IMR-90 (cell line): ENCODE measurements at regions not wholly inside any gene's neighbourhood (a gene's known extent, or its start where the extent isn't known, plus 50 kb on each side); places are given as distances from the start of the nearest gene placed in this dataset.

Experiments used
- ATAC-seq: fragments of 200-7000 bp; cut with Tn5 transposase; 2 replicates; pipeline ENCODE4 v1.9.1; 2020; ENCODE audit warnings: low read depth, mild to moderate bottlenecking, moderate library complexity
- BruUV-seq: library from RNA; stranded (reverse); fragments of 400-500 nt; replicated peaks from 2 replicates; lab custom pipeline; 2021; lab: Mats Ljungman, UMichigan
- CTCF ChIA-PET: fragments of 300-600 bp; formaldehyde crosslinking; extraction: SDS; loops from one replicate; lab custom pipeline; 2021; ENCODE audit warnings: antibody characterized with exemption; lab: Yijun Ruan, JAX
- POLR2A ChIA-PET: fragments of 300-600 bp; sonication (Branson Sonifier 250); formaldehyde crosslinking; loops from one replicate; lab custom pipeline; 2022; ENCODE audit warnings: antibody characterized with exemption; ENCODE audit not compliant: unreplicated experiment; lab: Charles Lee
- DNase-seq: peaks from one replicate; pipeline ENCODE4 v3.0.0; 2013
- H2AFZ ChIP-seq: replicated peaks from 2 replicates; pipeline ENCODE3; 2013; ENCODE audit warnings: low read length, mild to moderate bottlenecking; ENCODE audit not compliant: poor library complexity
- H2AK5ac ChIP-seq: 2 replicates; pipeline ENCODE4 v1.6.1; 2013; ENCODE audit warnings: low read depth, low read length, inconsistent platforms
- H2AK9ac ChIP-seq: replicated peaks from 2 replicates; pipeline ENCODE3; 2013; ENCODE audit warnings: mild to moderate bottlenecking, low read depth, low read length, moderate library complexity; ENCODE audit not compliant: poor library complexity
- H2BK120ac ChIP-seq: 2 replicates; pipeline ENCODE4 v1.6.1; 2013; ENCODE audit warnings: low read depth, low read length, inconsistent platforms
- H2BK15ac ChIP-seq: 3 replicates; pipeline ENCODE4 v1.6.1; 2013; ENCODE audit warnings: low read depth, low read length, inconsistent platforms
- H2BK20ac ChIP-seq: 2 replicates; pipeline ENCODE4 v1.6.1; 2013; ENCODE audit warnings: low read depth, mild to moderate bottlenecking, inconsistent platforms, low read length, moderate library complexity
- H2BK5ac ChIP-seq: 2 replicates; pipeline ENCODE4 v1.6.1; 2013; ENCODE audit warnings: mild to moderate bottlenecking, low read depth, low read length, inconsistent platforms; ENCODE audit not compliant: poor library complexity, severe bottlenecking
- H3K14ac ChIP-seq: replicated peaks from 2 replicates; pipeline ENCODE4 v1.6.1; 2013; ENCODE audit warnings: low read depth, low read length, inconsistent platforms
- H3K18ac ChIP-seq: 2 replicates; pipeline ENCODE4 v1.6.1; 2013; ENCODE audit warnings: low read depth, low read length, control low read depth
- H3K23ac ChIP-seq: 2 replicates; pipeline ENCODE4 v1.6.1; 2013; ENCODE audit warnings: low read depth, low read length, inconsistent platforms
- H3K27ac ChIP-seq: 2 replicates; pipeline ENCODE4 v1.5.1; 2013; ENCODE audit warnings: mild to moderate bottlenecking, control low read depth, low read length; ENCODE audit not compliant: insufficient read depth
- H3K27me3 ChIP-seq: 2 replicates; pipeline ENCODE4 v1.6.1; 2013; ENCODE audit warnings: low read length; ENCODE audit not compliant: control insufficient read depth, insufficient read depth
- H3K36me3 ChIP-seq: 2 replicates; pipeline ENCODE4 v1.6.1; 2013; ENCODE audit warnings: low read length, mixed read lengths; ENCODE audit not compliant: control insufficient read depth, insufficient read depth
- H3K4ac ChIP-seq: 2 replicates; pipeline ENCODE4 v1.6.1; 2013; ENCODE audit warnings: low read depth, low read length, inconsistent platforms
- H3K4me1 ChIP-seq: 2 replicates; pipeline ENCODE4 v1.6.1; 2013; ENCODE audit warnings: low read length, mixed read lengths; ENCODE audit not compliant: control insufficient read depth, insufficient read depth
- H3K4me2 ChIP-seq: 2 replicates; pipeline ENCODE4 v1.6.1; 2013; ENCODE audit warnings: low read depth, mild to moderate bottlenecking, control low read depth, low read length, moderate library complexity
- H3K4me3 ChIP-seq: 2 replicates; pipeline ENCODE4 v1.5.1; 2013; ENCODE audit warnings: low read depth, mild to moderate bottlenecking, control low read depth, low read length, moderate library complexity; ENCODE audit not compliant: insufficient read depth
- H3K56ac ChIP-seq: 2 replicates; pipeline ENCODE4 v1.6.1; 2013; ENCODE audit warnings: low read length, inconsistent platforms; ENCODE audit not compliant: insufficient read depth; ENCODE audit errors: extremely low read depth
- H3K79me1 ChIP-seq, 2 experiments: 2 replicates each; pipeline ENCODE4 v1.6.1; 2013; ENCODE audit warnings: low read length in 2 of 2, inconsistent platforms in 1 of 2, low read depth in 1 of 2
- H3K9ac ChIP-seq: 2 replicates; pipeline ENCODE4 v1.6.1; 2013; ENCODE audit warnings: low read depth, low read length, control low read depth
- H3K9me1 ChIP-seq: 2 replicates; pipeline ENCODE4 v1.6.1; 2013; ENCODE audit warnings: low read length, inconsistent platforms; ENCODE audit not compliant: insufficient read depth
- H3K9me3 ChIP-seq: 2 replicates; pipeline ENCODE4 v1.6.1; 2013; ENCODE audit warnings: low read length; ENCODE audit not compliant: control insufficient read depth, insufficient read depth
- H4K20me1 ChIP-seq: 2 replicates; pipeline ENCODE4 v1.6.1; 2013; ENCODE audit warnings: low read length, inconsistent platforms; ENCODE audit not compliant: insufficient read depth
- H4K5ac ChIP-seq: 2 replicates; pipeline ENCODE4 v1.6.1; 2013; ENCODE audit warnings: mild to moderate bottlenecking, low read depth, low read length, control low read depth
- H4K8ac ChIP-seq, 2 experiments: 2 replicates each; pipeline ENCODE4 v1.6.1; 2013; ENCODE audit warnings: low read depth in 2 of 2, low read length in 2 of 2, control low read depth in 1 of 2, inconsistent platforms in 1 of 2
- H4K91ac ChIP-seq: 2 replicates; pipeline ENCODE4 v1.6.1; 2013; ENCODE audit warnings: low read depth, low read length, inconsistent platforms; ENCODE audit not compliant: insufficient read depth
- CEBPB ChIP-seq: IDR thresholded peaks from 2 replicates; pipeline ENCODE4 v1.6.1; 2012; ENCODE audit warnings: low read depth, low read length, improper control_type of control experiment
- CHD1 ChIP-seq: IDR thresholded peaks from 2 replicates; pipeline ENCODE4 v1.6.1; 2012; ENCODE audit warnings: low read depth, low read length, improper control_type of control experiment
- CTCF ChIP-seq: conservative IDR thresholded peaks from 2 replicates; pipeline ENCODE4 v1.5.1; 2012; ENCODE audit warnings: mild to moderate bottlenecking, low read depth, low read length, improper control_type of control experiment
- ELK1 ChIP-seq: fragments of 150-350 bp; IDR thresholded peaks from 2 replicates; pipeline ENCODE4 v1.6.1; 2016; ENCODE audit warnings: low read depth, mild to moderate bottlenecking, low read length, moderate library complexity, borderline replicate concordance
- FOS ChIP-seq: fragments of 150-350 bp; IDR thresholded peaks from 2 replicates; pipeline ENCODE4 v1.6.1; 2016; ENCODE audit warnings: low read depth, low read length
- MAFK ChIP-seq: IDR thresholded peaks from 2 replicates; pipeline ENCODE4 v1.6.1; 2012; ENCODE audit warnings: low read depth, low read length, improper control_type of control experiment
- MAZ ChIP-seq: IDR thresholded peaks from 2 replicates; pipeline ENCODE4 v1.6.1; 2012; ENCODE audit warnings: low read depth, mild to moderate bottlenecking, low read length, improper control_type of control experiment, moderate library complexity, borderline replicate concordance
- MXI1 ChIP-seq: IDR thresholded peaks from 2 replicates; pipeline ENCODE4 v1.6.1; 2012; ENCODE audit warnings: low read depth, mild to moderate bottlenecking, low read length, moderate library complexity, borderline replicate concordance
- NFE2L2 ChIP-seq: fragments of 150-350 bp; IDR thresholded peaks from 2 replicates; pipeline ENCODE4 v1.6.1; 2016; ENCODE audit warnings: low read depth, mild to moderate bottlenecking, low read length
- RAD21 ChIP-seq: IDR thresholded peaks from 2 replicates; pipeline ENCODE4 v1.6.1; 2012; ENCODE audit warnings: low read length, improper control_type of control experiment
- RCOR1 ChIP-seq: IDR thresholded peaks from 2 replicates; pipeline ENCODE4 v1.6.1; 2012; ENCODE audit warnings: mild to moderate bottlenecking, low read length, improper control_type of control experiment; ENCODE audit not compliant: insufficient replicate concordance
- RFX5 ChIP-seq: IDR thresholded peaks from 2 replicates; pipeline ENCODE4 v1.8.0; 2012; ENCODE audit warnings: low read depth, mild to moderate bottlenecking, low read length, moderate library complexity
- SMC3 ChIP-seq: fragments of 150-350 bp; IDR thresholded peaks from 2 replicates; pipeline ENCODE4 v1.6.1; 2016; ENCODE audit warnings: low read depth, mild to moderate bottlenecking, antibody characterized with exemption, low read length, moderate library complexity
- WGBS, 2 experiments: methylation state at CpG; one replicate each; pipeline versions ENCODE4 v1.1.5 to v1.1.7; 2013; ENCODE audit warnings: missing lambda C conversion rate in 2 of 2; ENCODE audit not compliant: insufficient read length in 1 of 2; ENCODE audit errors: extremely low coverage in 2 of 2; 5-methylcytosine and 5-hydroxymethylcytosine counted together
- dilution Hi-C: fragments of 300-500 bp; cut with HindIII; formaldehyde crosslinking; loops from one replicate; pipeline ENCODE4 v1.14.3; 2018; ENCODE audit warnings: low sequenced_read_pairs; ENCODE audit not compliant: unreplicated experiment
- in situ Hi-C: fragments of 300-500 bp; cut with MboI; formaldehyde crosslinking; loops from 3 replicates; pipeline ENCODE4 v1.14.3; 2019; ENCODE audit warnings: low sequenced_read_pairs, inconsistent platforms, mixed read lengths
- intact Hi-C: fragments of 100-400 bp; cut with micrococcal nuclease; formaldehyde crosslinking; loops from 2 replicates; pipeline ENCODE4 v1.10.0; 2022

GRCh38 chr10:29150010-29150409 is 138.9 kb upstream of the LYZL1 start:
- DNase-seq (no peak), ATAC-seq (no peak)
- Histone ChIP-seq H2BK120ac (no peak overlapping the region), H3K79me1 (no peaks in the 10 kb centered on the region), H3K27me3 (peaks cover 3% of the 10 kb centered on the region; the same call in 1 of the 2 replicates), H3K4me1 (no peaks in the 10 kb centered on the region), H2BK15ac (no peak overlapping the region), H3K9me3 (no peaks in the 10 kb centered on the region), H3K9me1 (no peaks in the 10 kb centered on the region), H4K8ac (no peak overlapping the region), H3K36me3 (no peaks in the 10 kb centered on the region), H2AK9ac (no peak overlapping the region), H3K14ac (no peak overlapping the region), H4K5ac (no peak overlapping the region), H3K23ac (no peak overlapping the region), H3K18ac (no peak overlapping the region), H3K27ac (no peak overlapping the region), H2BK5ac (no peak overlapping the region), H3K4ac (no peak overlapping the region), H4K20me1 (no peaks in the 10 kb centered on the region), H2BK20ac (no peak overlapping the region), H3K9ac (no peak overlapping the region), H3K4me2 (no peak overlapping the region), H4K91ac (no peak overlapping the region), H3K56ac (no peak overlapping the region), H2AK5ac (no peak overlapping the region), H2AFZ (no peak overlapping the region), H3K4me3 (no peak overlapping the region)
- no peak for TF ChIP-seq NFE2L2
- TF ChIP-seq ELK1: no peak
- no peak for TF ChIP-seq CHD1
- no peak for TF ChIP-seq SMC3
- no peak for TF ChIP-seq MAFK
- TF ChIP-seq FOS: no peak
- no peak for TF ChIP-seq RFX5
- no peak for TF ChIP-seq MXI1
- no peak for TF ChIP-seq RAD21
- TF ChIP-seq CTCF: no peak
- no peak for TF ChIP-seq CEBPB
- TF ChIP-seq RCOR1: no peak
- TF ChIP-seq MAZ: no peak
- in situ Hi-C loops (no loop called here), dilution Hi-C loops (no loop called here), intact Hi-C loops (no loop called here)
- CTCF ChIA-PET: interaction anchor here (0.7 kb wide), 1 partner anchor 9 kb away, joined by 3 read pairs; no protein-coding TSS in a partner anchor
- no CpG with 5 or more reads among the region's 5 CpGs for WGBS, 2 experiments
- BruUV-seq: no TSS peak
- POLR2A ChIA-PET: no interaction called here
